SH-SY5Y (cell line): ENCODE measurements at regions not wholly inside any gene's neighbourhood (a gene's known extent, or its start where the extent isn't known, plus 50 kb on each side); places are given as distances from the start of the nearest gene placed in this dataset.

Experiments
- GATA2 ChIP-seq: IDR thresholded peaks from 2 replicates; pipeline ENCODE4 v1.6.1; 2011; ENCODE audit warnings: mild to moderate bottlenecking, low read depth, low read length
- GATA3 ChIP-seq: IDR thresholded peaks from 2 replicates; pipeline ENCODE4 v1.6.1; 2011; ENCODE audit warnings: low read depth, mild to moderate bottlenecking, low read length, moderate library complexity

DNA sequence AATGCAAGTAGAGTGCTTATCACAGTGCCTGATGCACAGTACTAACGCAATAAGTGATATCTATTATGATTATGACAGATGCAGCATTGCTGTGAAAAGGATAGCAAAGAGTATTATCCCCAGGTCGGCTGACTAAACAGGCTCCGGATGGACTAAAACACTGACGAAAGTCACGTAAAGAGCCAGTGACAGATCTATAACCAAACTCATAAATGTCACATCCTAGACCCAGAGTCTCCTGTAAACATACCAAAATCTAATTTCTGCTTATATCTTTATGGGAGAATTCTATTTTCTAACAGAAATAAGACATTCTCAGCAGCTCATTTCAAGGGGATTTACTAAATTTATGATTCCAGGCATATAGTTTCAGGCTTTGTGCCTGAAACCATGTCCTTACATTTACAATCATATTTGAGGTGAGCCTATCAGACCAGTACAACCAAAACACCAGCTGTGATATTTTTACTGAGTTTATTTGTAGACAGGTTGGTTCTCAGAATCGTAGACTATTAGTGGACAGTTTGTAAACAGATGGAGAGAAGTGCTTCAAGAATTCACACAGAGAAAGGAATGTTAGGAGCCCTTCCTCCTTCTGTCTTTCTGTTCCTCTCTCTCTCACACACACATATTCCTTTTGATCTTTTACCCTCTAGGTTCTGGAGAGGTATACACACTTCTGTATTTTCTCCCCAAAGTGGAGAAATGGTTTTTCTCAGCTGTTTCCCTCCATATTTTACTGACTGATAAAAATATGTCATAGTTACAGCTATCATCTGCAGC lies 52.4 kb upstream of the WDR26 start:
- TF ChIP-seq GATA2 = peak; percentile 31; the same call in 1 of the 2 replicates
- no peak for TF ChIP-seq GATA3
